Calu3 (cell line): ENCODE measurements at regions not wholly inside any gene's neighbourhood (a gene's known extent, or its start where the extent isn't known, plus 50 kb on each side); places are given as distances from the start of the nearest gene placed in this dataset.

Experiments used
- BruUV-seq: library from RNA; stranded (reverse); fragments of 400-500 nt; replicated peaks from 2 replicates; lab custom pipeline; 2021; lab: Mats Ljungman, UMichigan
- CTCF ChIA-PET: fragments of 300-600 bp; sonication (Branson Sonifier 250); formaldehyde crosslinking; loops from one replicate; lab custom pipeline; 2022; ENCODE audit warnings: antibody characterized with exemption; lab: Charles Lee
- DNase-seq: peaks from one replicate; pipeline ENCODE4 v3.0.0; 2022
- H3K27ac Mint-ChIP-seq: one replicate; pipeline ENCODE4 v1.8.0; 2022; ENCODE audit warnings: mixed read lengths; ENCODE audit not compliant: unreplicated experiment
- H3K27me3 Mint-ChIP-seq: one replicate; pipeline ENCODE4 v1.8.0; 2022; ENCODE audit warnings: mixed read lengths; ENCODE audit not compliant: unreplicated experiment
- H3K36me3 Mint-ChIP-seq: one replicate; pipeline ENCODE4 v1.8.0; 2022; ENCODE audit warnings: mild to moderate bottlenecking, moderate library complexity, mixed read lengths; ENCODE audit not compliant: insufficient read depth, unreplicated experiment
- H3K4me1 Mint-ChIP-seq: one replicate; pipeline ENCODE4 v1.8.0; 2022; ENCODE audit warnings: mild to moderate bottlenecking, low read depth, mixed read lengths; ENCODE audit not compliant: unreplicated experiment
- H3K4me3 Mint-ChIP-seq: one replicate; pipeline ENCODE4 v1.8.0; 2022; ENCODE audit warnings: mild to moderate bottlenecking, low read depth, moderate library complexity, mixed read lengths; ENCODE audit not compliant: unreplicated experiment
- H3K9me3 Mint-ChIP-seq: one replicate; pipeline ENCODE4 v1.8.0; 2022; ENCODE audit warnings: low read depth, mixed read lengths; ENCODE audit not compliant: unreplicated experiment
- intact Hi-C: fragments of 100-400 bp; cut with micrococcal nuclease; formaldehyde crosslinking; loops from one replicate; pipeline ENCODE4 v1.10.0; 2022; ENCODE audit not compliant: unreplicated experiment
- TF ChIP-seq, protein P1 (sequence below): fragments of 200-600 bp; IDR thresholded peaks from one replicate; pipeline ENCODE4 v1.8.0; 2022; ENCODE audit warnings: antibody characterized with exemption; ENCODE audit not compliant: unreplicated experiment

- Mint-ChIP-seq H3K9me3 (peaks cover 9% of the 10 kb centered on the region), H3K27ac (no peak overlapping the region), H3K4me1 (no peaks in the 10 kb centered on the region), H3K27me3 (peaks cover 11% of the 10 kb centered on the region), H3K36me3 (no peaks in the 10 kb centered on the region), H3K4me3 (no peak overlapping the region)
- no peak for DNase-seq
- BruUV-seq, result no TSS peak
- CTCF ChIA-PET, result no interaction called here
- intact Hi-C loops, result no loop called here
- TF ChIP-seq, protein P1, sequence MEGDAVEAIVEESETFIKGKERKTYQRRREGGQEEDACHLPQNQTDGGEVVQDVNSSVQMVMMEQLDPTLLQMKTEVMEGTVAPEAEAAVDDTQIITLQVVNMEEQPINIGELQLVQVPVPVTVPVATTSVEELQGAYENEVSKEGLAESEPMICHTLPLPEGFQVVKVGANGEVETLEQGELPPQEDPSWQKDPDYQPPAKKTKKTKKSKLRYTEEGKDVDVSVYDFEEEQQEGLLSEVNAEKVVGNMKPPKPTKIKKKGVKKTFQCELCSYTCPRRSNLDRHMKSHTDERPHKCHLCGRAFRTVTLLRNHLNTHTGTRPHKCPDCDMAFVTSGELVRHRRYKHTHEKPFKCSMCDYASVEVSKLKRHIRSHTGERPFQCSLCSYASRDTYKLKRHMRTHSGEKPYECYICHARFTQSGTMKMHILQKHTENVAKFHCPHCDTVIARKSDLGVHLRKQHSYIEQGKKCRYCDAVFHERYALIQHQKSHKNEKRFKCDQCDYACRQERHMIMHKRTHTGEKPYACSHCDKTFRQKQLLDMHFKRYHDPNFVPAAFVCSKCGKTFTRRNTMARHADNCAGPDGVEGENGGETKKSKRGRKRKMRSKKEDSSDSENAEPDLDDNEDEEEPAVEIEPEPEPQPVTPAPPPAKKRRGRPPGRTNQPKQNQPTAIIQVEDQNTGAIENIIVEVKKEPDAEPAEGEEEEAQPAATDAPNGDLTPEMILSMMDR, result no peak
Measured at GRCh38 chr2:89844221-89844943, 1152.9 kb downstream of the RPIA start.

- intact Hi-C loops, result no loop called here
- BruUV-seq, result no TSS peak
- no peaks in the 10 kb centered on the region for H3K4me1 Mint-ChIP-seq
- CTCF ChIA-PET, result no interaction called here
- no peak overlapping the region for H3K4me3 Mint-ChIP-seq
- peaks cover 16% of the 10 kb centered on the region for H3K27me3 Mint-ChIP-seq
- H3K36me3 Mint-ChIP-seq, result no peaks in the 10 kb centered on the region
- TF ChIP-seq, protein P1, result no peak
- no peak overlapping the region for H3K27ac Mint-ChIP-seq
- DNase-seq, result no peak
- peaks cover 4% of the 10 kb centered on the region for H3K9me3 Mint-ChIP-seq
Measured at GRCh38 chr2:89845532-89845931, 1154.1 kb downstream of the RPIA start.

- no peaks in the 10 kb centered on the region for H3K9me3 Mint-ChIP-seq
- no peaks in the 10 kb centered on the region for H3K36me3 Mint-ChIP-seq
Measured at GRCh38 chr2:89848114-89848513, 1156.6 kb downstream of the RPIA start.

GRCh38 chr2:89848763-89849368 is 1157.4 kb downstream of the RPIA start:
- peaks cover 16% of the 10 kb centered on the region for H3K27me3 Mint-ChIP-seq

More at GRCh38 chr2:89848114-89848513, 1156.6 kb downstream of the RPIA start:
- TF ChIP-seq, protein P1, result no peak
- BruUV-seq, result no TSS peak
- H3K27ac Mint-ChIP-seq, result no peak overlapping the region
- H3K4me3 Mint-ChIP-seq, result no peak overlapping the region
- H3K27me3 Mint-ChIP-seq, result peaks cover 16% of the 10 kb centered on the region
- CTCF ChIA-PET, result no interaction called here
- H3K4me1 Mint-ChIP-seq, result no peaks in the 10 kb centered on the region
- no peak for DNase-seq
- intact Hi-C loops, result no loop called here

More at GRCh38 chr2:89848763-89849368, 1157.4 kb downstream of the RPIA start:
- TF ChIP-seq, protein P1, result no peak
- Mint-ChIP-seq H3K27ac (no peak overlapping the region), H3K36me3 (no peaks in the 10 kb centered on the region), H3K9me3 (no peaks in the 10 kb centered on the region), H3K4me3 (no peak overlapping the region), H3K4me1 (no peaks in the 10 kb centered on the region)
- DNase-seq, result no peak
- CTCF ChIA-PET, result no interaction called here
- BruUV-seq, result no TSS peak
- intact Hi-C loops, result no loop called here
